GM12878 (cell line): ENCODE measurements at regions not wholly inside any gene's neighbourhood (a gene's known extent, or its start where the extent isn't known, plus 50 kb on each side); places are given as distances from the start of the nearest gene placed in this dataset.

Source experiments
- ATAC-seq: fragments of 200-7000 bp; cut with Tn5 transposase; 3 replicates; pipeline ENCODE4 v1.9.1; 2020; ENCODE audit warnings: mild to moderate bottlenecking, moderate library complexity
- BruUV-seq: library from RNA; stranded (reverse); fragments of 400-500 nt; replicated peaks from 2 replicates; lab custom pipeline; 2021; lab: Mats Ljungman, UMichigan
- CTCF ChIA-PET: fragments of 300-600 bp; sonication (Branson Sonifier 250); formaldehyde crosslinking; extraction: SDS; loops from one replicate; lab custom pipeline; 2021; ENCODE audit warnings: inconsistent platforms; lab: Yijun Ruan, JAX
- POLR2A ChIA-PET: fragments of 350-600 bp; formaldehyde crosslinking; extraction: SDS; loops from one replicate; lab custom pipeline; 2021; ENCODE audit warnings: inconsistent platforms; lab: Charles Lee
- RAD21 ChIA-PET: fragments of 300-600 bp; sonication (Branson Sonifier 250); formaldehyde crosslinking; loops from one replicate; lab custom pipeline; 2023; ENCODE audit warnings: antibody characterized with exemption; ENCODE audit not compliant: unreplicated experiment; lab: Charles Lee
- SMC1A ChIA-PET: fragments of 300-600 bp; sonication (Branson Sonifier 250); formaldehyde crosslinking; loops from one replicate; lab custom pipeline; 2023; ENCODE audit not compliant: unreplicated experiment, uncharacterized antibody; lab: Charles Lee
- DNase-seq: peaks from one replicate; pipeline ENCODE4 v3.0.0-alpha.2; 2011; ENCODE audit warnings: low read depth, low spot score
- FAIRE-seq: peaks from 3 replicates; lab custom pipeline; 2011; peaks lifted over from hg19 to GRCh38; lab: Jason Lieb, UNC
- H2AFZ ChIP-seq: 2 replicates; pipeline ENCODE4 v1.6.0; 2011; ENCODE audit warnings: low read depth, low read length, control low read depth; ENCODE audit not compliant: control insufficient read depth
- H3K27ac ChIP-seq: 2 replicates; pipeline ENCODE4 v1.5.1; 2011; ENCODE audit warnings: control low read depth; ENCODE audit not compliant: control insufficient read depth, insufficient read depth
- H3K27me3 ChIP-seq, 2 experiments: replicated peaks in 1 of 2; 2 replicates each; pipeline versions ENCODE4 v1.6.0 to v1.6.1; 2011; ENCODE audit warnings: low read length in 1 of 2; ENCODE audit not compliant: control insufficient read depth in 2 of 2, insufficient read depth in 2 of 2
- H3K36me3 ChIP-seq, 2 experiments: 2 replicates each; pipeline ENCODE4 v1.5.1; 2011; ENCODE audit warnings: low read length in 1 of 2; ENCODE audit not compliant: control insufficient read depth in 2 of 2, insufficient read depth in 2 of 2
- H3K4me1 ChIP-seq: 2 replicates; pipeline ENCODE4 v1.6.1; 2011; ENCODE audit warnings: mild to moderate bottlenecking, low read length, moderate library complexity, mixed read lengths; ENCODE audit not compliant: control insufficient read depth, insufficient read depth
- H3K4me2 ChIP-seq: 2 replicates; pipeline ENCODE4 v1.6.0; 2011; ENCODE audit warnings: control low read depth; ENCODE audit not compliant: control insufficient read depth, insufficient read depth
- H3K4me3 ChIP-seq: fragments of 200-600 bp; sonication (generic); 2 replicates; pipeline ENCODE4 v1.5.1; 2016
- H3K79me2 ChIP-seq: 2 replicates; pipeline ENCODE4 v1.6.0; 2011; ENCODE audit warnings: low read length; ENCODE audit not compliant: control insufficient read depth, insufficient read depth
- H3K9ac ChIP-seq: 2 replicates; pipeline ENCODE4 v1.8.0; 2011; ENCODE audit warnings: low read length, control low read depth, mixed read lengths; ENCODE audit not compliant: control insufficient read depth, insufficient read depth
- H3K9me3 ChIP-seq: replicated peaks from 3 replicates; pipeline ENCODE4 v1.5.1; 2011; ENCODE audit warnings: mild to moderate bottlenecking, low read length; ENCODE audit not compliant: control insufficient read depth, insufficient read depth
- H4K20me1 ChIP-seq: 2 replicates; pipeline ENCODE4 v1.6.0; 2011; ENCODE audit not compliant: control insufficient read depth, insufficient read depth
- CEBPB ChIP-seq, 2 experiments: fragments of 150-350 bp in 1 of 2; IDR thresholded peaks; 2 replicates each; pipeline ENCODE4 v1.6.1; 2012 to 2014; ENCODE audit warnings: low read depth in 2 of 2, low read length in 2 of 2, borderline replicate concordance in 1 of 2, inconsistent platforms in 1 of 2
- EGR1 ChIP-seq, 2 experiments: IDR thresholded peaks; 1 replicate in 1 of 2; 2 replicates in 1 of 2; pipeline ENCODE4 v1.6.1; 2011 to 2012; ENCODE audit warnings: low read depth in 2 of 2, low read length in 2 of 2, borderline replicate concordance in 1 of 2, mild to moderate bottlenecking in 1 of 2, moderate library complexity in 1 of 2
- FOS ChIP-seq: IDR thresholded peaks from 3 replicates; pipeline ENCODE4 v1.6.1; 2011; ENCODE audit warnings: borderline replicate concordance; ENCODE audit not compliant: insufficient read length; ENCODE audit errors: extremely low read depth
- HDAC6 ChIP-seq: fragments of 200-600 bp; sonication (generic); IDR thresholded peaks from one replicate; pipeline ENCODE4 v1.8.0; 2017; ENCODE audit warnings: antibody characterized with exemption; ENCODE audit not compliant: unreplicated experiment
- IKZF1 ChIP-seq: fragments of 450-650 bp; conservative IDR thresholded peaks from 2 replicates; pipeline ENCODE4 v1.6.1; 2017; ENCODE audit warnings: antibody characterized with exemption, mild to moderate bottlenecking
- KDM1A ChIP-seq: fragments of 200-600 bp; sonication (generic); IDR thresholded peaks from 2 replicates; pipeline ENCODE4 v1.6.1; 2016; ENCODE audit warnings: borderline replicate concordance
- NBN ChIP-seq: fragments of 450-650 bp; IDR thresholded peaks from 2 replicates; pipeline ENCODE4 v1.6.1; 2016
- PAX5 ChIP-seq: IDR thresholded peaks from 2 replicates; pipeline ENCODE4 v1.6.1; 2011; ENCODE audit warnings: low read depth, low read length, borderline replicate concordance
- POLR2AphosphoS5 ChIP-seq: IDR thresholded peaks from 2 replicates; pipeline ENCODE4 v1.6.1; 2011; ENCODE audit warnings: mild to moderate bottlenecking, low read length, inconsistent platforms
- RB1 ChIP-seq: fragments of 450-650 bp; formaldehyde crosslinking; IDR thresholded peaks from 2 replicates; pipeline ENCODE4 v1.6.1; 2017; ENCODE audit warnings: mild to moderate bottlenecking, borderline replicate concordance
- RBBP5 ChIP-seq: fragments of 200-600 bp; sonication (generic); conservative IDR thresholded peaks from 2 replicates; pipeline ENCODE4 v1.6.1; 2016
- RCOR1 ChIP-seq: conservative IDR thresholded peaks from 2 replicates; pipeline ENCODE4 v1.6.1; 2012; ENCODE audit warnings: low read depth, low read length, improper control_type of control experiment
- RELA ChIP-seq: fragments of 450-650 bp; IDR thresholded peaks from 2 replicates; pipeline ENCODE4 v1.8.0; 2014; ENCODE audit warnings: borderline replicate concordance; ENCODE audit not compliant: partially characterized antibody
- RFX5 ChIP-seq: IDR thresholded peaks from 2 replicates; pipeline ENCODE4 v1.6.1; 2011; ENCODE audit warnings: low read depth, low read length, improper control_type of control experiment
- SP1 ChIP-seq: IDR thresholded peaks from one replicate; pipeline ENCODE4 v1.6.1; 2011; ENCODE audit warnings: low read depth, low read length
- STAT3 ChIP-seq: IDR thresholded peaks from 2 replicates; pipeline ENCODE4 v1.6.1; 2011; ENCODE audit warnings: low read depth, low read length, improper control_type of control experiment
- USF1 ChIP-seq: IDR thresholded peaks from 2 replicates; pipeline ENCODE4 v1.6.1; 2011; ENCODE audit warnings: borderline replicate concordance, low read depth, mild to moderate bottlenecking, moderate library complexity, mixed read lengths, low read length; ENCODE audit not compliant: insufficient read depth; ENCODE audit errors: extremely low read length
- ZBTB4 ChIP-seq: fragments of 450-650 bp; formaldehyde crosslinking; IDR thresholded peaks from 2 replicates; pipeline ENCODE4 v1.4.0; 2022; ENCODE audit warnings: mild to moderate bottlenecking, moderate library complexity
- ZZZ3 ChIP-seq: IDR thresholded peaks from 2 replicates; pipeline ENCODE4 v1.6.1; 2011; ENCODE audit warnings: low read depth; ENCODE audit not compliant: control insufficient read depth, insufficient read length
- whole genome bisulfite sequencing: methylation state at CpG from one replicate; pipeline ENCODE4 v1.1.6; 2016; ENCODE audit warnings: low lambda C conversion rate; ENCODE audit not compliant: insufficient replicate concordance, insufficient coverage; ENCODE audit errors: missing lambda C conversion rate; 5-methylcytosine and 5-hydroxymethylcytosine counted together
- in situ Hi-C: fragments of 300-500 bp; cut with MboI; formaldehyde crosslinking; loops from 9 replicates; pipeline ENCODE4 v1.14.3; 2018; ENCODE audit warnings: mixed read lengths
- intact Hi-C: fragments of 100-400 bp; cut with micrococcal nuclease; formaldehyde crosslinking; loops from one replicate; pipeline ENCODE4 v1.14.2; 2022; ENCODE audit not compliant: unreplicated experiment
- TF ChIP-seq, protein P1 (sequence below): fragments of 450-650 bp; IDR thresholded peaks from 2 replicates; pipeline ENCODE4 v1.6.1; 2017; ENCODE audit warnings: borderline replicate concordance

GRCh38 chr14:85112762-85113161 lies 417.2 kb upstream of the FLRT2 start (continued):
- no peak for TF ChIP-seq RELA

DNA sequence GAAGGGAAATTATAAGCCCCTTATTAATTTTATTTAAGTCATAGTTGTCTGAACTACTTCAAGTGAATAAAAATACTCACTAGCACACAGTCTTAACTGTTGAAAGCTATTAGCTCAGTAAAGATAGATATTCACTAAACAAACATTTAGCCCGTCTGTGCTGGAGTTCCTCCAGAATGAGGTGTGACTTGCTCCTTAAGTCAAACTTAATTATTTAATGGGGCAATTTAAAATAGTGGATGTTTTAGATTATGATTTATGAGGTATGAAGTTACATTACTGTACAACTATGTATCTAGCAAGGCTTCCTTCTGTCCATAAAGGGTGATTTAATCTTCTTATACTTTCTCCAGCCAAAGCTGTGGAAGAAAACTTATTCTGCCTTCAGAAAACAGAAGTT lies 414.0 kb upstream of the FLRT2 start:
- ChIA-PET SMC1A (no interaction called here), POLR2A (no interaction called here)
- WGBS = 0% methylated on average over 1 of the region's 1 CpG

More for the DNA sequence above, 414.0 kb upstream of the FLRT2 start:
- H3K4me2 ChIP-seq = no peak overlapping the region
- TF ChIP-seq ZZZ3 (no peak), RCOR1 (no peak), STAT3 (no peak), RFX5 (no peak), RBBP5 (no peak), POLR2AphosphoS5 (no peak), RB1 (no peak), NBN (no peak), HDAC6 (no peak), EGR1 (IDR thresholded peaks at IDR 0.05; ENCODE audit: borderline replicate concordance in 1 of 2, low read depth in 2 of 2, low read length in 2 of 2) (no peak), ZBTB4 (CRISPR knock-in tag) (no peak), PAX5 (no peak), FOS (no peak), USF1 (no peak), SP1 (no peak), CEBPB (IDR thresholded peaks at IDR 0.05; ENCODE audit: borderline replicate concordance in 1 of 2, low read depth in 2 of 2, low read length in 2 of 2) (no peak), KDM1A (no peak), IKZF1 (no peak)
- TF ChIP-seq, protein P1, sequence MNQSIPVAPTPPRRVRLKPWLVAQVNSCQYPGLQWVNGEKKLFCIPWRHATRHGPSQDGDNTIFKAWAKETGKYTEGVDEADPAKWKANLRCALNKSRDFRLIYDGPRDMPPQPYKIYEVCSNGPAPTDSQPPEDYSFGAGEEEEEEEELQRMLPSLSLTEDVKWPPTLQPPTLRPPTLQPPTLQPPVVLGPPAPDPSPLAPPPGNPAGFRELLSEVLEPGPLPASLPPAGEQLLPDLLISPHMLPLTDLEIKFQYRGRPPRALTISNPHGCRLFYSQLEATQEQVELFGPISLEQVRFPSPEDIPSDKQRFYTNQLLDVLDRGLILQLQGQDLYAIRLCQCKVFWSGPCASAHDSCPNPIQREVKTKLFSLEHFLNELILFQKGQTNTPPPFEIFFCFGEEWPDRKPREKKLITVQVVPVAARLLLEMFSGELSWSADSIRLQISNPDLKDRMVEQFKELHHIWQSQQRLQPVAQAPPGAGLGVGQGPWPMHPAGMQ = no peak
- TF ChIP-seq, all 136 proteins: peak for 0
- Histone ChIP-seq H3K36me3 (no peaks in the 10 kb centered on the region), H4K20me1 (no peaks in the 10 kb centered on the region), H3K79me2 (no peaks in the 10 kb centered on the region), H3K4me1 (no peaks in the 10 kb centered on the region), H3K4me3 (no peak overlapping the region), H3K27me3 (no peaks in the 10 kb centered on the region), H3K27ac (no peak overlapping the region), H3K9ac (no peak overlapping the region), H2AFZ (no peak overlapping the region), H3K9me3 (no peaks in the 10 kb centered on the region)
- CTCF ChIA-PET = no interaction called here
- no peak for FAIRE-seq
- no peak for ATAC-seq
- DNase-seq = no peak
- in situ Hi-C loops (no loop called here), intact Hi-C loops (no loop called here)
- RAD21 ChIA-PET = no interaction called here
- no TSS peak for BruUV-seq
